Hematopoietic multipotent progenitor cell treated with erythropoietin and hydrocortisone succinate and interleukin-3 and kit ligand, for 8 days (in vitro differentiated cells): ENCODE measurements at regions not wholly inside any gene's neighbourhood (a gene's known extent, or its start where the extent isn't known, plus 50 kb on each side); places are given as distances from the start of the nearest gene placed in this dataset.

Source experiments
- DNase-seq: peaks from one replicate; pipeline ENCODE4 v3.0.0-alpha.2; 2015

DNA sequence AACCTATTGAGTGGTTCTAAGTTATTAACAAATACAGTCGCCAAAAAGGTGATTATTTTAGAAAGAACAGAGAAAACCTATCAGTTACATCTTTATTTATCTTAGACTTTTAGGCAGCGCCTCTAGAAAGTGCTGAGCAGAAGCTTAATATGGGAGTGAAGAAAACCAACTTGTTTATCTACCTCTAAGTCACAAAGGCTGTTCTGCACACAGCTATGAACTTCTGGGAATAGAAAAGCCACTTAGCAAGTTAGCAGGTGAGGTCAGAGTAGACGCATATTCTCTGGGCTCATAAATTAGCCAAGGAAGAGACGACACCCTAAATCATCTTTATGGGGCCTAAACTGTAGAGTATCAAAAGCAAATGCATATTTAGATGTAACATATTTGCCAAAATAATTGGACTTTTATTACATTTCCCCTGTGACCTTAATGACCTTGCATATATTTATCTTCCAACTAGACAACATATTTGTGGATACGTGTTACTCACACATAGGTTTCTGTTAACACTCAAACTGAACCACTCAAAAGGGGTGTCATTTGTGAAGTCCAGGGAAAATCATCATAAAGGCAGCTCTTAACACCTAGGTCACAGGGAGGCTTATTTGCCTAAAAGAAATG is 267.1 kb downstream of the ADGB start:
- DNase-seq: no peak

DNA sequence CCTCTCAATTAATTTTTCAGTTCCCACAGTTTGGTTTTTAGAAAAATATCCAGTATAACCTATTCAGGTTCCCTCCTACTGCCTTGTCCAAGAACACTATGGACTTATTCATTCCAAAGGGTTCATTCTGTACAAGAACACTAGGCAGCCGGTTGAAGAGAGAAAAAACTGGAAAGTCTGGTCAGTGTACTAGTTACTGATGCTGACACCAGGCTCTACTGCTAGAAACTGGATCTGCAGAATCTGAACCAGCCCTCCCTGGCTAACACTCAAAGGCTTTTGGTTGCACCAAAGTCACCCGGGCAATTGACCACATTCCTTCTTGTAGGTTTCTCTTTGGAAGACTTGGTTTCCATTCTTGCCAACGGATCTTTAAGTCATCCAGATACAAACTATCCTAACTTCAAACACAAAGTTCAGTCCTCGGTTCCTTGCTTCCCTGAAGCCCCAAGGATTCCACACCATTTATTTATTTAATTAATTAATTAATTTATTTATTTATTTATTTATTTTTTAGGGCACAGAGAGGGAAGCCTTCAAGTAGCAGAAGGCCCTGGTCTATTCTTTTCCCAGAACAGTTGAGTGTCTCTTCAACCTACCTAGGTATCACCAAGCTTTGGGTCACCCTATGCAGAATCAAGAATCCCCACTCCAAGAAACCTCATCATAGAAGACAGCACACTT is 268.1 kb downstream of the ADGB start:
- DNase-seq: no peak

DNA sequence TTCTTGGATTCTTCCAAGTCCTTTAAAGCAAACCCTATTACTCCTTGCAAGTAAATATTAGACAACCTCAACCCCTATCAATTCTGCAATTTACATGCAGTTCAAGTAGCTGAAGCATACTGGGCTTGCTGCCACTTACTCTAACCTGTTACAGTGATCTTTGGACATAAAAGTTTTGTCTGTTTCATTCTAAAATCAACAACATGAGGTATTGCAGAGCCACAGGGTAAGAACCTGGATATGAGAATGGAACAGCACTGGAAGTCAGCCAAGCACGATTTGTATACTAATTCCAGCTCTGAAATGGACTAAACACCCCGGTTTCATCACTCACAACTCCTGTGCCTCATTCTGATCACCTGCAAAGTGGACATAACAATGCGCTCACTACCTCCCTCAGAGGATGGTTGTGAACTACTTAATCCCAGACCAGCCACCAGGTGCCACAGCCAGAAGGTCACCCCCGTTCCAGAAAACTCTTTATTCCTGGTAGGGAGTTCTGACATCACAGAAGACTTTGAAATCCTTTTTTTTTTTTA is 270.0 kb downstream of the ADGB start:
- no peak for DNase-seq

DNA sequence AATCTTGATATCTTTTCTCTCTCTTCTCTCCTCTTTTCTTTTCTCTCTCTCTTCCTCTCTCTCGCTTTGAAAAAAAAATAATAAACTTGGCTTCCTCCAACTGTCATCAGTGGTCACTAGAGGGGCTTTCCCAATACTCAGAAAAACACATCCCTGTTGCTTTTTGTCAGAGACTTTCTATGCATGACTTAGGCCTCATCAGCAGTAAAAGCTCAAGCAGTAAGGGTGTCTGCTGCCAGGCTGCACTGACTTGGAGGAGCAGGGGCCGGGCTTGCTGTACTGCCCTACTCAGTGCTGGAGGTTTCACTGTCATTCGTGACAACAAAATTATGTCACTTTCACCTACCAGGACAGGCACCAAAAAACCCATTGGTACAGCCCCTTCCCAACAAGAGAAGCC is 272.0 kb downstream of the ADGB start:
- no peak for DNase-seq

GRCh38 chr6:146871611-146872425 is 273.0 kb downstream of the ADGB start:
- DNase-seq: no peak

DNA sequence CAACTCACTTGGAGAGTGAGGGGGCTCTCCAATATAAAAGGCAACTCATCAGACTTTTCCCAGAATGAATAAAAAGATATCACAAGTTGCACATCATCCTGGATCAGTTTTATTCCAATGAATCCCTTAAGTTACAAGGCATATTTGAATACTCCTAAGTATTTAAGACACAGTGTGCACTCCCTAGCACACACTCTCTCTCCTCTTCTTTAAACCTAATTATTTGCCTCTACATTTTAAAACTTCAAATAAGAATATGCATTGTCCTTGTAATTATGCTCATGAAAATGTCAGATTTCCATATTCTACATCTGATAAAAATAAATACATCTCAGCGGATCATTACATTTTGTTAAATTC is 273.6 kb downstream of the ADGB start:
- no peak for DNase-seq

- no peak for DNase-seq
Measured at GRCh38 chr6:146874278-146875018, 275.7 kb downstream of the ADGB start.

DNA sequence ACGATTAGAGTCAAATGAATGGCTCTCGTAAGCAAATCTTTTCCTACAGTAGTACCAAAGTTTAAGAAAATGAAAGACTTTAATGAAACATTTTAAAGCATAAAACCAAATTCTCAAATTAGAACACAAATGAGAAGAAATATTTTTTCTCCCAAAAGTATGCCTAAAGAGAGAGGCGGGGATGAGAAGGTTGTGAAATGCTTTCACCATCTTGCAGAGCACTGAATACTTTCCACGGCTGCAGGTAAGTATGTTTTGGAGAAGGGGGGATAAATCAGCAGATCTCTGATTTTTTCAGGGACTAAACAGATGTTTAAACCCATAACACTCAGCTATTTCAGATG is 277.1 kb downstream of the ADGB start:
- no peak for DNase-seq

DNA sequence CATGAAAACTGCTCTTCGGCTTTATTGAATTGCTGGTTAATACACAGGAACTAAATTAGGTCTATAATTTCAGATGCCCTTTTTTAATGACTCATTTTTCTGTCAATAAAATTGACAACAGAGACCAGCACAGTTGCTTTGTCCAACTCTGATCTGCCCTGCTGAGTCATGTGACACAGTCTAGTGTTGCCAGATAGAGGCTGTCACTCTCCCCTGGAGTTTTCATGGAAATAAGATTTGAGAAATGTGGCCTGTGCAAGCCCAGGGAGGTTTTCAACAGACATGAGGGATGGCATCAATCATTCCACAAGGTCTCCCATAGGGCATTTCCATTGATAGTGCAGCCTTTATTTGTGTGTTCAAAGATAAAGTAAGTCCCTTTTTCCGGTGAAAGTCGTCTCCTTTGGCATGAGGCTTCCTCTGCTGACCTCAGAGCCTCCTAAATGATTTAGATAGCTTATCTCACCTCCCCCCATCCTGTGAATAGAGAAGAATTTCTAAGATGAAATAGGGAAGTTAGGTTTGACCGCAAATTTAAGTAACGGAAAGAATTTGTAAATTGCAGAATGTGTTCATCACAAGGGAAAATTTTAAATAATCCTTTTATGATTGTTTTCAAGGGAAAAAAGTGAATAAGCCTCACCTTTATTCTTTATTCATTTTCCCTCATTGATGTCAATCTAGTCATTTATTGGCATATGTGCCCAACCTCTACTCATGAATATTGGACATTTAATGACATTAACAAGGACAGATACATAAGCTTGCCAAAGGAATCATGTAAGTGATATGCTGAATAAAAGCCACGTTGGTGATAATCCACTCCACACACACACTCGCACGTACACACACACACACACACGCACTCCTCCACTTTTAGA is 277.7 kb downstream of the ADGB start:
- DNase-seq: peak; percentile 96

- DNase-seq: no peak
Measured at GRCh38 chr6:146878168-146878951, 279.6 kb downstream of the ADGB start.

GRCh38 chr6:146878952-146879340 is 280.2 kb downstream of the ADGB start:
- no peak for DNase-seq

DNA sequence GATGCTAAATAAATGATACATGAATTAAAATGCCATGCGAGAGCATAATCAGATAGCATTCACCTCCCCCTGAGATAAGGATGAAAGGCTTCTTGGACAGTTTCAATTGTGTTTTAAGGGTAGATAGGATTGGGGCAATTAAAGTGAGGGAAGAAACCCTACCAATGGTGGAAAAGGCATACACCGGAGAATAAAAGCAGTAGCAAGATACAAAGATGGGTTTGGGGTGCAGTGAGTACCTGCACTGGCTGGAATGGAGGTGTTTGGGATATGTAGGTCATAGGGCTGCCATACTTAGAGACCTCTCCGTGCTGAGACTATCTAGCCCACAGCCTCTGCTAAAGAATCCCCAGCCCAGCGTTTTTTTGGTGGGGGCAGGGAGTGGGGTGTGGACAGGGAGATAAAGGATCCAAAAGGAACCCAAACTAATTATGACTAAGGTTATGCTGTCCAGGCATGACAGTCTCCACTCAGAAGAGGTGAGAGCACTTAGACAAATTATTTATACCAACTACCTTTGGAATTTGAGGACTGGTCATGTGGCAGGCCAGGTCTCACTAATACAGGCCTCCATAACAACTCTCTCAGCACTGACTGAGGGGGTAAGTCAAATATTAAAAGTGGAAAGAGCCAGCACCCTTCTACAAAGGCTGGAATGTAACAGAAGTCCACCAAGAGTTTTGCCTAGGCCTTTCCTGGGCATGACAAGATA is 280.8 kb downstream of the ADGB start:
- DNase-seq: no peak

- DNase-seq: peak; percentile 56
Measured at GRCh38 chr6:146881228-146882181, 282.7 kb downstream of the ADGB start.

- DNase-seq: no peak
Measured at GRCh38 chr6:146883640-146884531, 285.1 kb downstream of the ADGB start.

- no peak for DNase-seq
Measured at GRCh38 chr6:146884728-146885127, 286.0 kb downstream of the ADGB start.

DNA sequence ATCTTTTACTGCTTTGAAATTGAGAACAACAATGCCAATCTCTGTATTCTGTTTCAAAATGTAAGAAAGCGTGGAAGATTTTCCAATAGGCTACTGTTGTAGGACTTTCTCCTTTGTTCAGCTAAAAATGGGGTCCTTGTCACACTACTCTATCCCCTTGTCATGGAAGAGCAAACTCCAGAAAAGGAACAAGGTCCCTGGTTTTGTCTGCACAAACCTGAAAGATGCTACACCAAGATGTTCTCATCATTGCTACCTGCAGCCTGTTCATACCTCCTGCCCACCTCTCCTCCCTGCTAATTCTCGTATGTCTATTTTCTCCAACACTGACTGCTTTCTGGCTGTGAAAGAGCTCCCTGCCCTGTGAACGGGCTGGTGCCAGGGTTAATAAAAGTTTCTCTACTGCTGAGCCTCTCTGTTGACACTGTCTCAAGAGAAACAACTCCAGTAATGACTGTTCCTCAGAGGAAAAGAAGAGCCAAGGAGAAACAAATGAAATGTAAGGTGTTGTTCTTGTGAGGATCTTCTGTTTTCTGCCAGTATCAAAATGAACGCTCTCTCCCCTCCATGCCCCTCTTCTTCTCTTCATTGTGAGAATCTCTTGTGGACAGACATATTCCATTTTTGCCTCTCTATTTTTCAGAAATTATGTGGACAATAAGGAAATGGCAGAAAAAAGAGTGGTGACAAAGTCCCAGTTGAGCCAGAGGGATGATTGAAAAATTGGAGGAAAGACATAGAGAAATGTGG is 287.1 kb downstream of the ADGB start:
- no peak for DNase-seq

- DNase-seq: peak; percentile 53
Measured at GRCh38 chr6:146886587-146887446, 288.0 kb downstream of the ADGB start.
